Right forelimb (tissue), 1 donor: ENCODE measurements at regions not wholly inside any gene's neighbourhood (a gene's known extent, or its start where the extent isn't known, plus 50 kb on each side); places are given as distances from the start of the nearest gene placed in this dataset.
"Not testable (repeated sequence)": the region's sequence is repeated elsewhere in the genome, so short reads cannot be mapped to it uniquely, and the experiment has no call there.

Experiments
- DNase-seq: peaks from one replicate; pipeline ENCODE4 v3.0.0-alpha.2; 2018

DNA sequence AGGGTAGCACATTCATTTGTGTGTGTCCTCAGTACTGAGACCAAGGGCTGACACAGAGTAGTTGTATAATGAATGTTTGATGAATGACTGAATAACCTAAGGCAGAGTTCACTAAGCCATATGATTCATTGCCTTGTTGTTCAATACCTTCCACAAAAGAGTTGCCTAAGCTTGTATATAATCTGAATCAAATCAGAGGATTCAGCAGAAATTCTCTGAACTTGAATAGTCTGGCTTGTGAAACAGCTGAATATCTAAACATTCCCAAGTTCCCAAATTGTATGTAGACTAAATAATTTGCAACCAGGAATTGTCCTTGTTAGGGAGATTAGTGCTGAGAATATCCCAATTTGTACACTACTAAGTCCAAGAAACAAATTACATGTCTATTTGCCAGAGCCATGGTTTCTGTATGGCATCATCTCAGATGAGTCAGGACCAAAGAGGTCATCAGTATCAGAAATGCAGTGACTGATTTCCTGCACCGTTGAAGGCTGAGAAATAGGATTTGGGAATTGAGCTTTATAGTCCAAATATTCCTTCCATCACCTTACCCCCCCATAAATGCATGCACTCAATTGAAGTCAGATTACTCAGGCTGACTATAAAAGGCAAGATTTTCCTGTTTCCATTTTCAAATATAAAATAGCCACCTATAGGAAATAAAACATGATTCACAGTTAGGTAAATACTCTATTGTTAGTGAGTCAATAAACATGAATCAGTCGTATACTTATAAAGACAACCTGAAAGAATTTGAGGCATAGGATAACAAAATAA, 168.7 kb downstream of the PHLDA1 start:
- DNase-seq = no peak

- no peak for DNase-seq
Measured at GRCh38 chr12:75859868-75860267, 171.7 kb downstream of the PHLDA1 start.

DNA sequence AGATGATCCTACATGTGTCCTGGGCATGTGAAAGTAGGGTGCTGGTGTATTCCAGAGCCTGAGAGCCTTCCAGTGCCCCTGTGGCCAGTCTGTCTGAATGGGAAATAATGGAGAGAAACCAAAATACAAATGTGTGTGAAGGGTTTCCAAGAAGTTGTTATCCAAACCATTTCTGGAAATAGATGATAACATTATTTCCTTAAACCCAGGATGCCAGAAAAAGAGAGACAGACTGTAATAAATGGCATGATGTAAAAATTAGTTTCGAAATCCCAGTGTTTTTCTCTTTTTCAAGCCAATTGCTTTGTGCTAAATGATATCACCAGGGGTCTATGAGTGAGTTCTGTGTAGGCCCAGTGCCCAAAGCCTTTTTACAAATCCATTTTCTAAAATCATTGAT, 175.3 kb downstream of the PHLDA1 start:
- no peak for DNase-seq

GRCh38 chr12:75855360-75855759, 176.2 kb downstream of the PHLDA1 start:
- DNase-seq = no peak

DNA sequence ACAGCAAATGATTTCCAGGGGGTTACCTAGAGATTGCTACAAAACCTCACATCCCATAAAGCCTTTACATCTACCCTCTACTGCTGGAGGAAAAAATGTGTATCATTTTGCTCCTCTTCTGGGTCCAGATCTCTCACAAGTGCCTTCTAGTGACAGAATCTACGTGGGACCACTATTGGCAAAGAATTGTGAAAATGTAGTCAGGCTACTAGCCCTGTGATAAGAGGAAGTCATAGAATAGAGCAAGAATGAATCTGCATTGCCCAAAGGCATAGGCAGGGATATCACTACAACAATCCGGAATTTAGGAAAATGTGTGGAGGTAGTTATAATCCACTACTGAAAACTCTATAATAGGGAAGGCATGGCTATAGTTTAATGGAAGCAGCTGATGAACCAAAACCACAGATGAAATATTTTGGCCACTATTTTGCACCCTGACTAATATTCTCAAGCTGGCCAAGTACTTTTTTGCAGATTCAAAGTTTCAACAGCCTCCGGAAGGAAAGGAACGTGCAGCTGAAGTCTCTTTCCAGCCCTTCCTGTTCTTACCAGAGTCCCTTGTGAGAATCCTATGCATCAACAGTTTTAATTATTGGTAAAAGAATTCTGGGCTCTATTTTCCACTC, 176.8 kb downstream of the PHLDA1 start:
- no peak for DNase-seq

DNA sequence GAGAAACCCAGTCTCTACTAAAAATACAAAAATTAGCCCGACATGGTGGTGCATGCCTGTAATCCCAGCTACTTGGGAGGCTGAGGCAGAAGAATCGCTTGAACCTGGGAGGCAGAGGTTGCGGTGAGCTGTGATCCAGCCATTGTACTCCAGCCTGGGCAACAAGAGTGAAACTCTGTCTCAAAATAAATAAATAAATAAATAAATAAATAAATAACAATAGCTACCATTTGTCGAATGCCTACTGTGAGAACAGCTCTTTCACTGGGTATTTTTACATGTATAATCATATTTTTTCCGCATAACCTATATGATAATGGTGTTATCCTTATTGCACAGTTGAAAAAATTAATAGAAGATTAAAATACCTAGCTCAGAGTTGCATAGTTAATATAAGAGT, 177.4 kb downstream of the PHLDA1 start:
- not testable (repeated sequence) for DNase-seq

GRCh38 chr12:75853626-75854025, 177.9 kb downstream of the PHLDA1 start:
- no peak for DNase-seq

DNA sequence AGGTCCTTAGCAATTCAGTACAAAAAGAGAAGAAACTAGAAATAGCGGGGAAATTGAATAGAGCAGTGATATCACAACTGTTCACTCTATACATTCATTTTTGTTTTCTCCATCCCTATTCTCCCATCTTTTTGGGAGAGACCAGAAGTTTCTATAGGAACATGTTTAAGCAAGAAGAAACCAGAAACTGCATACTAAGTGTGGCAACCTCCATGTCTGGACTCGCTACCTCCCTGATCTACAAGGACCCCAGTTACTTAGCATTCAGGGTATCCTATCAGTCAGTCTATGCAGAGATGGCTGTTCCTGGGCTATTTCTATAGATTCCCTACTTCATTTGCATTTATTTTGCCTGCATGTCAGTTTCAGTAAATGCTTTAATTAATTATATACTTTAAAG, 178.6 kb downstream of the PHLDA1 start:
- DNase-seq = no peak

- DNase-seq = no peak
Measured at GRCh38 chr12:75852143-75852542, 179.4 kb downstream of the PHLDA1 start.

DNA sequence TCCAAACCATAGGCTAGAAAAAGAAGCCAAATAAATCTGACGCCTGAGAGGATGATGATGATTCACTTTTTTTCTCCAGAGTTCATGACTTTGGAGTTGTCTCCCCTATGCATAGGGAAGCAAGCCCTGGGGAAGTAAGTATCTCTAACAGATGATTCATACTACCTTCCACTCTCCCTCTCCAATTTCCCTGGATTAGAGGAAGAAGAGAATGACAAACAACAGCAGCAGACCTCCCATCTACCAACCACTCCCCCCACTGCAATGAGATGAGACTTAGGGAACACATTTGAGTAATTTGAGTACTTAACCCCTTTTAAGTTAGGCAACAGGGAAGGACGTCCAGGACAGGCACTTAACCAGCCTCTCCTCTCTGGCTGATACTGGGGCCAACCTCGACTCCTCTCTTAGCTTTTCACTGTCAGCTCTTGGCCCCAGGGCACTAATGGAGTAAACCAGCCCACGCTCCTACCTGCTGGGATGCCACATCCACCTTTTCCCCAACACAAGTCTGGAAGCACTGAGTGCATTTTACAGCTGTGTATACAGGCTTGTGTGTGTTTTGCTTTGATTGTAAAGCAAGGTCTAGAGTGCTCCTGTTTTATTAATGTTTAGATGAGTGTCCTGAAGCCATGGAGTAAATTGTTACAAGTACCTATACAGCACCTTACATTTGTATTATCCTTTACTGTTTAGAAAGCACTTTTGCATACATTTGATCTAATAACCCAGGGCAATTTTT, 180.7 kb downstream of the PHLDA1 start:
- DNase-seq = no peak

GRCh38 chr12:75848961-75849360, 182.6 kb downstream of the PHLDA1 start:
- no peak for DNase-seq

DNA sequence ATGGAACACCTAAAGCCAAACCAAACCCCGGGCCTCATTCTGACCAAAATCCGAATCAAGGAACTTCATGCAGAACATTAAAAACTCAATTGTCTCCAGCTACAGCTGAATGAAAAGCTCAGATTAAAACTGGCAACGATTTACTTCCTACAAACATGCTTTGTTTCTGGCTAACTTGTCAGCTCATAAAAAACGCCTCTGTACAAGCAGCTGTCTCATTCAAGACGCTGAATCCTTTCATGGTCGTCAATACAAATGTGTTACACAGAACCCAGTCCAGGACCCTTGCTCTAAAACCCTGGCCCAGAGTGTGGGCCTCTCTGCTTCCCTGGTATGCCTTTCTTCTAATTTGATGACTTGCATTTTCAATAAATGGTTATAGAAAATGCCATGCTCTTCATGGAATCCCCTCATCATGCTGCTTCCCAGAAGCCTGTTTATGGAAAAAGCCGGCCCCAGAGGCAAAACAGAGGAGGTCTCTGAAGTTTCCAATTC, 183.1 kb downstream of the PHLDA1 start:
- peak; percentile 63 for DNase-seq

DNA sequence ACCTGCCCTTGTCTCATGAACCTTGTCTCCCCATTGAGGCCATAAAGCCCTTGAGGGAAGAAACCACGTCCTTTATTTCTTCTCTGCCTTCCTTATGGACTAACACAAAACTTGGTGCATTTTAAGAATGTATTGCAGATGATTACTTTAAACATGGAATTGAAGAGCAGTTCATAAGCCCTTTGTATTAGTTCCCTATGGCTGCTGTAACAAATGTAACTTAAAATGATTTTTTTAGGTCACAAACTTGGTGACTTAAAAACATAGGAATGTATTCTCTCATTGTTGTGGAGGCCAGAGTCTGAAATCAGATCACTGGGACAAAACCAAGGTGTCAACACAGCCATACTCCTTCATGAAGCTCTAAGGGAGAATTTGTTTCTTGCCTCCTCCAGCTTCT, 185.5 kb downstream of the PHLDA1 start:
- no peak for DNase-seq

DNA sequence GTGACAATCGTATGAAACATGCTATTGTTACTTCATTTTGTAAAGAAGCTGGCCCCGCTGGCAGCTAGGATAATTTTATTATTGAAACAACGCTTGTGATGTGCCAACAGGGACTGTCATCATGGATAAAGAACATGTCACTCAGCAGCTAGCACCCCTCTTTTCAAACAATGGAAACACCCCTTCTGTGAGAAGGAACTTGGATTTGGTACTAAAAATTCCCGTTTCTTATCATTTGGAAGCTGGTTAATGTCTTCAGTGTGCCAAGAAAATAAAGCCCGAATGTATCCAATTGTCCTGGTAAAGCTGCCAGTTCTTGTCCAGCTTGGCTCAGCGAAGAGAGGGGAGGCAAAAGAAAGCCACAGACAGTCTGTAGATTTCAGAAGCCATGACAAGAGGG, 186.6 kb downstream of the PHLDA1 start:
- no peak for DNase-seq

- no peak for DNase-seq
Measured at GRCh38 chr12:75844049-75844770, 187.4 kb downstream of the PHLDA1 start.

DNA sequence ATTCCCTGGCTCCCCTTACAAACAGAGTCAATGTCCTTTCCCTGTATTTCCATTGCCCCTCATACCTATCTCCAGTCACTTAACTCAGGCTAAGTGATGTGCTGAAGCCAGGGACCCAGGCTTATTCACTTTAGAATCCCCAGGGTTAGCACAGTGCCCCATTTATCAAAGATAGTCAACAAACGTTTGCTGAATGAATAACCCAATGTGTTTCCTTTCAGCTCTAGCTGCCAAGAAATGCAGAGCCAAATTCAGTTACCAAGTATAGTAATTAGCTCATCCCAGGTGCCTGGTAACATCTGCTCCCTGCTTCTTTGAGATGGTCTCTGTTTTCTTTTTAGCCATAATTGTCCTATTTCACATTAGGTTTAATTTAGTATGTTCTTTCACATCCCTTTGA, 189.5 kb downstream of the PHLDA1 start:
- no peak for DNase-seq

DNA sequence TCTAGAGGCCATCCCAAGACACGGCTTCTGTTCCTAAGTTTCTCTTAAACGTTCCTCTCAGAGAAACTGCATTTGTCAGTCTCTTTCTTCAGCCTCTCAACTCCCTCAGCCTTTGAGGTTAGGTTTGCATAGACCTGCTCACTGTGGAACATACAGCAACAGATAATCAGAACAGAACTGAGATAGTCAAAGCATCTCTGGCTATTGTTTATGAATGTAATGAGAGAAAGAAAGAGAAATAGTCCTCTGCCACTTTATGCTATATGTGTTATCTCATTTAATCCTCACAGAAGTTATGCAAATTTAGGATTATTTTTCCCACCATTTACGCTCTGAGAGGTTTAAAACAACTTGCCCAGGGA, 190.6 kb downstream of the PHLDA1 start:
- DNase-seq = no peak

GRCh38 chr12:75838309-75838708, 193.3 kb downstream of the PHLDA1 start:
- DNase-seq = no peak

DNA sequence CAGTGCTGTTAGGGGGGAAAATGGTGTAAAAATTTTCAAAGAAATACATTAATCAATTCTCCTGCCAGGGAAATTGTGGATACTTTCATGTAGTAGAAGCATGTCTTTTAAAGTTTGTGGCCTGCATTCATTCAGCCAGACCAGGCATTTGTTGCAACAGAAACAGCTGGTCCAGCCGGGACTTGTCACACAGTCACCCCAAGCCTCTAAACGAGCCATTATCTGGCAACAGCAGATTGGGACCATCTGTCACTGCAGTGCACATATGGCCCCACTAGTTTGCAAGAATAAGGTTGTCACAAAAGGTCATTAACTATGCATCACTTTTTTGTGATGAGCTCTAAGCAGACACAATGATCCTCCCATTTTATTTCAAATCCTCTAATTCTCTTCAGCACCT, 193.9 kb downstream of the PHLDA1 start:
- no peak for DNase-seq

GRCh38 chr12:75836533-75836932, 195.0 kb downstream of the PHLDA1 start:
- no peak for DNase-seq

DNA sequence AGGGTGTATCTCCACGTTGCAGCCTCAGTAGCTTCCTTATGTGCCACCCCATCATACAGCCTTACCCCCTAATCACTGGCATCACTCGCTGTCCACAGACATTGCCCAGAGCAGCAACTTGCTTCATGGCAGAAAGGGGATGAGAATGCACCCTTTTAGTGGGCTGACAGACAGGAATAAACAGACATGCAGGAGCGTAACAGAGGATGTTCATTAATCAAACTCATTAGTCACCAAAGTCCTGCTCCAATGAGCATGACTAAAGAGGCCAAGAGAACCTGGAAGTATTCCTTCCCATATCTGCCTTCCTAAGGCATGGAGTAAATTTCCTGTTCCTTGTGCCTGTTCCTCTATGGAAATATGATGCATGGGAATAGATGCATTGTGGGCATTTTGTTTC, 197.0 kb downstream of the PHLDA1 start:
- DNase-seq = no peak

DNA sequence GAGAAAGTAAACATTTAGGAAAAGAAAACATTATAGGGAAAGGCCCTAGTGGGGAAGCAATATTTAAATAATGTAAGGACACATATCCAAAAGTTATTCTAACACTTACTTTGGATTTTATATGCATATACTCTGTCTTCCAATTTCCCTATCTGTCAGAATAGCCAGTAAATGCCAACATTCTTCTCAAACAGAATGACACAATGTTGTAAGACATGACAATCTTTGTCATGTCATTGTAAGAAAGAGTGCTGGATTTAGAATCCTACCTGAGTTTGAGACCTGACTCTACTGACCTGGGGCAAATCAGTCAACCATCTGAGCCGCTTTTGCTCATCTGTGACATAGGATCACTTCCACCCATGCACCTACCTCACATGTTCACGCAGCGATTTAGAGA, 198.3 kb downstream of the PHLDA1 start:
- DNase-seq = no peak

DNA sequence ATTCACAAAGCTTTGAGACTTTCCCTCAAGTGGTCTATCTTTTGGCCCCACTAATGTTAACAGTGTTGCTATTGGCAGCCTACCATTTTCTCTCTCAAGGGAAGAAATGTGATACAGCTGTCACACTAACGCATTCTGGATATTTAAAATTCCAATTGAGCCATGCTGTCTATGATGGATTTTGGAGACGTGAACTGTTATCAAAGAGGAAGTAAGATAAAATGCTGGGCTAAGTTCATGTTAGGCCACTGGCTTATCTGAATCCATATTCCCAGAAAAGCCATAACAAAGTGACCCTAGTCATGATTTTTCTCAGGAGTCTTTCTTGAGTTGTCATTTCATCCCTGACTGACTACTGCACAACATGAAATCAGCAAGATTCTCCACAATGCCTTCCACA, 200.2 kb downstream of the PHLDA1 start:
- no peak for DNase-seq
